Erythroblast (primary cell): ENCODE measurements at regions not wholly inside any gene's neighbourhood (a gene's known extent, or its start where the extent isn't known, plus 50 kb on each side); places are given as distances from the start of the nearest gene placed in this dataset.

Experiments used
- GATA1 ChIP-seq: IDR thresholded peaks from 2 replicates; pipeline ENCODE4 v1.6.1; 2011; ENCODE audit warnings: low read depth, mild to moderate bottlenecking, control low read depth, low read length, moderate library complexity
- POLR2A ChIP-seq: IDR thresholded peaks from 2 replicates; pipeline ENCODE4 v1.6.1; 2011; ENCODE audit warnings: mild to moderate bottlenecking, low read length

GRCh38 chr4:126955292-126956183 lies 677.2 kb upstream of the INTU start:
- TF ChIP-seq POLR2A (no peak), GATA1 (no peak)
